Endothelial cell of umbilical vein (primary cell): ENCODE measurements at regions not wholly inside any gene's neighbourhood (a gene's known extent, or its start where the extent isn't known, plus 50 kb on each side); places are given as distances from the start of the nearest gene placed in this dataset.

ENCODE experiments used
- BruUV-seq: library from RNA; stranded (reverse); fragments of 400-500 nt; replicated peaks from 2 replicates; lab custom pipeline; 2021; lab: Mats Ljungman, UMichigan
- CTCF ChIA-PET: fragments of 300-600, 350-600 bp; sonication (Branson Sonifier 250); formaldehyde crosslinking; loops from one replicate; lab custom pipeline; 2021; ENCODE audit warnings: antibody characterized with exemption, inconsistent platforms; lab: Charles Lee
- POLR2A ChIA-PET: fragments of 300-600, 350-600 bp; sonication (Branson Sonifier 250); formaldehyde crosslinking; loops from one replicate; lab custom pipeline; 2021; ENCODE audit warnings: antibody characterized with exemption, inconsistent platforms; lab: Charles Lee
- DNase-seq: peaks from one replicate; pipeline ENCODE4 v3.0.0-alpha.2; 2011; ENCODE audit warnings: low read depth, low spot score
- FAIRE-seq: peaks from 2 replicates; lab custom pipeline; 2011; peaks lifted over from hg19 to GRCh38; lab: Jason Lieb, UNC
- H2AFZ ChIP-seq: 2 replicates; pipeline ENCODE4 v1.6.0; 2012; ENCODE audit warnings: low read depth, low read length, control low read depth, inconsistent platforms
- H3K27ac ChIP-seq: 2 replicates; pipeline ENCODE4 v1.5.1; 2011; ENCODE audit warnings: low read depth, mild to moderate bottlenecking, control low read depth, low read length, moderate library complexity; ENCODE audit not compliant: insufficient read depth
- H3K27me3 ChIP-seq, 2 experiments: 2 replicates each; pipeline versions ENCODE4 v1.6.0 to v1.6.1; 2011; ENCODE audit warnings: low read length in 2 of 2, mixed read lengths in 1 of 2; ENCODE audit not compliant: control insufficient read depth in 2 of 2, insufficient read depth in 2 of 2
- H3K36me3 ChIP-seq, 2 experiments: 2 replicates in 1 of 2; 3 replicates in 1 of 2; pipeline ENCODE4 v1.5.1; 2011; ENCODE audit warnings: low read length in 2 of 2, mild to moderate bottlenecking in 1 of 2, moderate library complexity in 1 of 2; ENCODE audit not compliant: control insufficient read depth in 2 of 2, insufficient read depth in 2 of 2; ENCODE audit errors: extremely low read depth in 1 of 2
- H3K4me1 ChIP-seq: 3 replicates; pipeline ENCODE4 v1.5.1; 2011; ENCODE audit warnings: mild to moderate bottlenecking, low read length; ENCODE audit not compliant: control insufficient read depth, insufficient read depth; ENCODE audit errors: extremely low read depth
- H3K4me2 ChIP-seq: 2 replicates; pipeline ENCODE4 v1.6.1; 2011; ENCODE audit warnings: low read length, control low read depth, mixed read lengths; ENCODE audit not compliant: insufficient read depth
- H3K4me3 ChIP-seq, 3 experiments: fragments of 200-600 bp in 1 of 3; sonication (generic), shearing (Covaris generic) in 1 of 3; replicated peaks in 1 of 3; 2 replicates each; pipeline ENCODE4 v1.5.1; 2011 to 2016; ENCODE audit warnings: control low read depth in 3 of 3, low read length in 3 of 3, mild to moderate bottlenecking in 2 of 3, inconsistent platforms in 1 of 3, low read depth in 1 of 3, moderate library complexity in 1 of 3; ENCODE audit not compliant: insufficient read depth in 1 of 3
- H3K79me2 ChIP-seq: 2 replicates; pipeline ENCODE4 v1.6.0; 2012; ENCODE audit warnings: low read length, inconsistent platforms; ENCODE audit not compliant: control insufficient read depth, insufficient read depth
- H3K9ac ChIP-seq: replicated peaks from 2 replicates; pipeline ENCODE3; 2011; ENCODE audit warnings: low read length, control low read depth; ENCODE audit not compliant: insufficient read depth; ENCODE audit errors: extremely low read depth
- H3K9me1 ChIP-seq: replicated peaks from 3 replicates; pipeline ENCODE4 v1.6.0; 2011; ENCODE audit warnings: mild to moderate bottlenecking, low read length; ENCODE audit not compliant: control insufficient read depth, insufficient read depth; ENCODE audit errors: extremely low read depth
- H3K9me3 ChIP-seq: replicated peaks from 2 replicates; pipeline ENCODE4 v1.5.1; 2012; ENCODE audit warnings: low read length, inconsistent platforms; ENCODE audit not compliant: control insufficient read depth, insufficient read depth
- H4K20me1 ChIP-seq: replicated peaks from 2 replicates; pipeline ENCODE3; 2011; ENCODE audit warnings: mild to moderate bottlenecking, low read length; ENCODE audit not compliant: control insufficient read depth, insufficient read depth; ENCODE audit errors: extremely low read depth
- EZH2 ChIP-seq: IDR thresholded peaks from 2 replicates; pipeline ENCODE4 v1.6.1; 2012; ENCODE audit warnings: borderline replicate concordance, low read depth, mild to moderate bottlenecking, moderate library complexity, low read length, inconsistent platforms; ENCODE audit not compliant: severe bottlenecking
- FOS ChIP-seq: IDR thresholded peaks from 2 replicates; pipeline ENCODE4 v1.6.1; 2011; ENCODE audit warnings: mild to moderate bottlenecking, low read length, moderate library complexity, borderline replicate concordance; ENCODE audit not compliant: insufficient read depth
- GATA2 ChIP-seq: IDR thresholded peaks from 2 replicates; pipeline ENCODE4 v1.7.0; 2011; ENCODE audit warnings: low read depth, mild to moderate bottlenecking, moderate library complexity, mixed read lengths, low read length; ENCODE audit not compliant: insufficient read length, insufficient read depth
- JUN ChIP-seq: IDR thresholded peaks from 2 replicates; pipeline ENCODE4 v1.6.1; 2011; ENCODE audit warnings: borderline replicate concordance, low read depth; ENCODE audit not compliant: insufficient read length, insufficient read depth
- MAX ChIP-seq: IDR thresholded peaks from 2 replicates; pipeline ENCODE4 v1.6.1; 2011; ENCODE audit not compliant: insufficient read depth, insufficient read length
- MYC ChIP-seq: IDR thresholded peaks from one replicate; pipeline ENCODE4 v1.6.1; 2011; ENCODE audit warnings: mild to moderate bottlenecking, low read depth, low read length
- POLR2A ChIP-seq: IDR thresholded peaks from 2 replicates; pipeline ENCODE4 v1.6.1; 2012; ENCODE audit warnings: low read depth, mild to moderate bottlenecking, control low read depth, low read length
- POLR2AphosphoS5 ChIP-seq: IDR thresholded peaks from 2 replicates; pipeline ENCODE4 v1.6.1; 2012; ENCODE audit warnings: low read depth, mild to moderate bottlenecking, control low read depth, low read length, moderate library complexity; ENCODE audit not compliant: insufficient read depth
- dilution Hi-C: fragments of 300-500 bp; cut with MboI; formaldehyde crosslinking; loops from one replicate; pipeline ENCODE4 v1.15.0; 2019; ENCODE audit warnings: low sequenced_read_pairs; ENCODE audit not compliant: extremely low pct_ligation_motif_present
- intact Hi-C: fragments of 100-400 bp; cut with micrococcal nuclease; formaldehyde crosslinking; loops from one replicate; pipeline ENCODE4 v1.10.0; 2022
- TF ChIP-seq, protein P1 (sequence below), 2 donors: IDR thresholded peaks; 1 replicate in 1 of 2; 2 replicates in 1 of 2; pipeline ENCODE4 v1.5.1; 2011; ENCODE audit warnings: low read length in 2 of 2, mild to moderate bottlenecking in 2 of 2, moderate library complexity in 2 of 2, control low read depth in 1 of 2, inconsistent platforms in 1 of 2, low read depth in 1 of 2; ENCODE audit not compliant: insufficient read depth in 1 of 2; ENCODE audit errors: extremely low read depth in 1 of 2

DNA sequence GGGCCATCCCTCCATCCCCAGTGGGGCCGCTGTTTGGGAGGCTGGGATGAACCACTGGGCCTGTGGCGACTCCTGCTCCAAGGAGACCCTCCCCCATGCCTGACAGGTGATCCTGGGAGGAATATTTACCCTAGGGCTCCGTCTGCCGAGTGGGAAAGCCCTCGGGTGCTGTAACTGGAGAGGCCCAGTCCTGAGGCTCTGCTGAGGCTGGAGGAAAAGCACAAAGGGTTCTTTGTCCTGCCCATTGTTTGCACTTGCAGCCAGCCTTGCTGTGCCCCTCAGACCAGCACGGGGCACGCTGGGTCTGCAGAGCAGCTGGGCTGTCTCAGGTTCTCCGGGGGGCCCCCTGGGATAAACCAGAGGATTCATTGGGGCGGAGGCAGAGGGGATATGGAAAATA is 321.1 kb downstream of the MN1 start:
- Histone ChIP-seq H4K20me1 (no peaks in the 10 kb centered on the region), H3K9me1 (no peaks in the 10 kb centered on the region), H3K27me3 (peaks cover 0 to 4% of the 10 kb centered on the region in 2 experiments), H3K9ac (no peak overlapping the region), H3K79me2 (no peaks in the 10 kb centered on the region), H3K4me1 (peaks cover 9% of the 10 kb centered on the region), H3K4me2 (no peak overlapping the region), H3K4me3 (no peak overlapping the region), H2AFZ (no peak overlapping the region), H3K36me3 (no peaks in the 10 kb centered on the region), H3K27ac (no peak overlapping the region), H3K9me3 (no peaks in the 10 kb centered on the region)
- ChIA-PET POLR2A (no interaction called here), CTCF (no interaction called here)
- no peak for TF ChIP-seq JUN
- TF ChIP-seq, protein P1, sequence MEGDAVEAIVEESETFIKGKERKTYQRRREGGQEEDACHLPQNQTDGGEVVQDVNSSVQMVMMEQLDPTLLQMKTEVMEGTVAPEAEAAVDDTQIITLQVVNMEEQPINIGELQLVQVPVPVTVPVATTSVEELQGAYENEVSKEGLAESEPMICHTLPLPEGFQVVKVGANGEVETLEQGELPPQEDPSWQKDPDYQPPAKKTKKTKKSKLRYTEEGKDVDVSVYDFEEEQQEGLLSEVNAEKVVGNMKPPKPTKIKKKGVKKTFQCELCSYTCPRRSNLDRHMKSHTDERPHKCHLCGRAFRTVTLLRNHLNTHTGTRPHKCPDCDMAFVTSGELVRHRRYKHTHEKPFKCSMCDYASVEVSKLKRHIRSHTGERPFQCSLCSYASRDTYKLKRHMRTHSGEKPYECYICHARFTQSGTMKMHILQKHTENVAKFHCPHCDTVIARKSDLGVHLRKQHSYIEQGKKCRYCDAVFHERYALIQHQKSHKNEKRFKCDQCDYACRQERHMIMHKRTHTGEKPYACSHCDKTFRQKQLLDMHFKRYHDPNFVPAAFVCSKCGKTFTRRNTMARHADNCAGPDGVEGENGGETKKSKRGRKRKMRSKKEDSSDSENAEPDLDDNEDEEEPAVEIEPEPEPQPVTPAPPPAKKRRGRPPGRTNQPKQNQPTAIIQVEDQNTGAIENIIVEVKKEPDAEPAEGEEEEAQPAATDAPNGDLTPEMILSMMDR (IDR thresholded peaks at IDR 0.05; ENCODE audit: extremely low read depth in 1 of 2, insufficient read depth in 1 of 2, low read depth in 1 of 2, low read length in 2 of 2): no peak
- TF ChIP-seq FOS: no peak
- TF ChIP-seq MAX: no peak
- no peak for TF ChIP-seq MYC
- no peak for TF ChIP-seq EZH2
- no peak for TF ChIP-seq POLR2AphosphoS5
- TF ChIP-seq POLR2A: no peak
- TF ChIP-seq GATA2: no peak
- intact Hi-C loops: no loop called here
- no peak for FAIRE-seq
- no TSS peak for BruUV-seq
- DNase-seq: no peak
- dilution Hi-C loops: no loop called here
